HEK293 (cell line): ENCODE measurements at regions not wholly inside any gene's neighbourhood (a gene's known extent, or its start where the extent isn't known, plus 50 kb on each side); places are given as distances from the start of the nearest gene placed in this dataset.

ENCODE experiments used
- CTCF ChIA-PET: fragments of 350-600 bp; formaldehyde crosslinking; extraction: SDS; loops from one replicate; lab custom pipeline; 2021; ENCODE audit warnings: antibody characterized with exemption; lab: Yijun Ruan, JAX
- POLR2A ChIA-PET: fragments of 300-600 bp; formaldehyde crosslinking; extraction: SDS; loops from one replicate; lab custom pipeline; 2020; ENCODE audit warnings: antibody characterized with exemption, inconsistent platforms; lab: Yijun Ruan, JAX
- H3K27ac ChIP-seq: fragments of 200-500 bp; sonication (Bioruptor generic); 2 replicates; pipeline ENCODE4 v1.5.1; 2014; ENCODE audit warnings: low read depth, low read length, control low read depth, inconsistent platforms; ENCODE audit errors: extremely low read depth
- H3K36me3 ChIP-seq, 2 experiments: fragments of 200-500 bp in 1 of 2; sonication (Bioruptor generic) in 1 of 2; 1 replicate in 1 of 2; 2 replicates in 1 of 2; pipeline ENCODE4 v1.5.1; 2014 to 2017; ENCODE audit warnings: inconsistent platforms in 2 of 2, low read length in 2 of 2; ENCODE audit not compliant: control insufficient read depth in 2 of 2, insufficient read depth in 1 of 2
- H3K4me1 ChIP-seq: fragments of 200-500 bp; sonication (Bioruptor generic); 2 replicates; pipeline ENCODE4 v1.5.1; 2014; ENCODE audit warnings: mild to moderate bottlenecking, low read length, inconsistent platforms; ENCODE audit not compliant: control insufficient read depth, insufficient read depth
- H3K4me3 ChIP-seq: 2 replicates; pipeline ENCODE4 v1.5.1; 2011; ENCODE audit warnings: low read depth, mild to moderate bottlenecking, control low read depth, low read length, moderate library complexity
- H3K9me3 ChIP-seq: fragments of 200-500 bp; sonication (Bioruptor generic); 2 replicates; pipeline ENCODE4 v1.5.1; 2014; ENCODE audit warnings: low read depth, low read length, inconsistent platforms; ENCODE audit not compliant: control insufficient read depth, insufficient read depth
- BCL11A ChIP-seq: fragments of 450-650 bp; formaldehyde crosslinking; IDR thresholded peaks from 2 replicates; pipeline ENCODE4 v1.5.1; 2016; ENCODE audit warnings: low read depth, missing biosample characterization, missing genetic modification characterization
- HOXA7 ChIP-seq: sonication (generic); formaldehyde crosslinking; IDR thresholded peaks from 2 replicates; pipeline ENCODE4 v1.8.1; 2022; ENCODE audit warnings: missing genetic modification reagents, borderline replicate concordance
- KLF10 ChIP-seq: fragments of 450-650 bp; IDR thresholded peaks from 2 replicates; pipeline ENCODE4 v1.5.1; 2018; ENCODE audit warnings: missing biosample characterization, mild to moderate bottlenecking, missing genetic modification characterization
- KLF9 ChIP-seq: fragments of 450-650 bp; formaldehyde crosslinking; IDR thresholded peaks from 2 replicates; pipeline ENCODE4 v1.5.1; 2016; ENCODE audit warnings: missing biosample characterization, missing genetic modification characterization, low read depth
- MYNN ChIP-seq: fragments of 450-650 bp; formaldehyde crosslinking; IDR thresholded peaks from 2 replicates; pipeline ENCODE4 v1.5.1; 2016; ENCODE audit warnings: missing biosample characterization, missing genetic modification characterization, borderline replicate concordance
- MZF1 ChIP-seq: fragments of 450-650 bp; formaldehyde crosslinking; IDR thresholded peaks from 2 replicates; pipeline ENCODE4 v1.5.1; 2017; ENCODE audit warnings: missing biosample characterization, missing genetic modification characterization, borderline replicate concordance
- SALL2 ChIP-seq: fragments of 450-650 bp; formaldehyde crosslinking; IDR thresholded peaks from 2 replicates; pipeline ENCODE4 v1.5.0; 2017; ENCODE audit warnings: missing biosample characterization, mild to moderate bottlenecking, missing genetic modification characterization, borderline replicate concordance
- SETDB1 ChIP-seq: IDR thresholded peaks from one replicate; pipeline ENCODE4 v1.6.1; 2017; ENCODE audit warnings: mild to moderate bottlenecking, low read length, moderate library complexity, mixed read lengths; ENCODE audit not compliant: insufficient read length
- SP7 ChIP-seq: fragments of 450-650 bp; formaldehyde crosslinking; IDR thresholded peaks from 2 replicates; pipeline ENCODE4 v1.5.1; 2016; ENCODE audit warnings: missing biosample characterization, missing genetic modification characterization
- ZBTB1 ChIP-seq: fragments of 450-650 bp; formaldehyde crosslinking; IDR thresholded peaks from 2 replicates; pipeline ENCODE4 v1.5.1; 2016; ENCODE audit warnings: missing biosample characterization, missing genetic modification characterization
- ZBTB49 ChIP-seq: fragments of 450-650 bp; formaldehyde crosslinking; IDR thresholded peaks from 2 replicates; pipeline ENCODE4 v1.5.1; 2016; ENCODE audit warnings: missing biosample characterization, missing genetic modification characterization, low read depth
- ZEB2 ChIP-seq: fragments of 450-650 bp; formaldehyde crosslinking; IDR thresholded peaks from 2 replicates; pipeline ENCODE4 v1.5.1; 2016; ENCODE audit warnings: missing biosample characterization, missing genetic modification characterization
- ZNF138 ChIP-seq: fragments of 450-650 bp; formaldehyde crosslinking; IDR thresholded peaks from 2 replicates; pipeline ENCODE4 v1.5.1; 2016; ENCODE audit warnings: missing biosample characterization, missing genetic modification characterization, borderline replicate concordance
- ZNF140 ChIP-seq: fragments of 450-650 bp; formaldehyde crosslinking; IDR thresholded peaks from 2 replicates; pipeline ENCODE4 v1.5.1; 2016; ENCODE audit warnings: missing biosample characterization, missing genetic modification characterization
- ZNF157 ChIP-seq: fragments of 450-650 bp; formaldehyde crosslinking; IDR thresholded peaks from 2 replicates; pipeline ENCODE4 v1.5.1; 2016; ENCODE audit warnings: missing biosample characterization, missing genetic modification characterization
- ZNF184 ChIP-seq: fragments of 450-650 bp; IDR thresholded peaks from 2 replicates; pipeline ENCODE4 v1.5.1; 2018; ENCODE audit warnings: missing biosample characterization, mild to moderate bottlenecking, missing genetic modification characterization
- ZNF311 ChIP-seq: fragments of 450-650 bp; formaldehyde crosslinking; IDR thresholded peaks from 2 replicates; pipeline ENCODE4 v1.5.1; 2017; ENCODE audit warnings: missing biosample characterization, missing genetic modification characterization, borderline replicate concordance
- ZNF426 ChIP-seq: fragments of 450-650 bp; formaldehyde crosslinking; IDR thresholded peaks from 2 replicates; pipeline ENCODE4 v1.5.1; 2017; ENCODE audit warnings: missing biosample characterization, missing genetic modification characterization, mild to moderate bottlenecking, inconsistent platforms, moderate library complexity
- ZNF473 ChIP-seq: fragments of 450-650 bp; formaldehyde crosslinking; IDR thresholded peaks from 2 replicates; pipeline ENCODE4 v1.5.1; 2017; ENCODE audit warnings: missing biosample characterization, missing genetic modification characterization
- ZNF488 ChIP-seq: fragments of 450-650 bp; formaldehyde crosslinking; IDR thresholded peaks from 2 replicates; pipeline ENCODE4 v1.5.1; 2016; ENCODE audit warnings: missing biosample characterization, missing genetic modification characterization
- ZNF580 ChIP-seq: fragments of 450-650 bp; formaldehyde crosslinking; IDR thresholded peaks from 2 replicates; pipeline ENCODE4 v1.5.1; 2016; ENCODE audit warnings: missing biosample characterization, missing genetic modification characterization
- ZNF621 ChIP-seq: fragments of 450-650 bp; formaldehyde crosslinking; IDR thresholded peaks from 2 replicates; pipeline ENCODE4 v1.5.1; 2017; ENCODE audit warnings: missing biosample characterization, missing genetic modification characterization
- ZNF664 ChIP-seq: fragments of 450-650 bp; formaldehyde crosslinking; IDR thresholded peaks from 2 replicates; pipeline ENCODE4 v1.5.1; 2016; ENCODE audit warnings: missing biosample characterization, missing genetic modification characterization
- ZNF670 ChIP-seq: fragments of 450-650 bp; formaldehyde crosslinking; IDR thresholded peaks from 2 replicates; pipeline ENCODE4 v1.5.1; 2016; ENCODE audit warnings: missing biosample characterization, missing genetic modification characterization, low read depth
- ZNF677 ChIP-seq: fragments of 450-650 bp; IDR thresholded peaks from 2 replicates; pipeline ENCODE4 v1.5.0; 2018; ENCODE audit warnings: missing biosample characterization, mild to moderate bottlenecking, missing genetic modification characterization, moderate library complexity
- ZNF776 ChIP-seq: fragments of 450-650 bp; formaldehyde crosslinking; IDR thresholded peaks from 2 replicates; pipeline ENCODE4 v1.5.0; 2017; ENCODE audit warnings: missing biosample characterization, missing genetic modification characterization, borderline replicate concordance
- ZNF792 ChIP-seq: fragments of 450-650 bp; formaldehyde crosslinking; IDR thresholded peaks from 2 replicates; pipeline ENCODE4 v1.5.1; 2016; ENCODE audit warnings: missing biosample characterization, missing genetic modification characterization
- TF ChIP-seq, protein P1 (sequence below): fragments of 450-650 bp; formaldehyde crosslinking; optimal IDR thresholded peaks from 2 replicates; pipeline ENCODE3; 2016; ENCODE audit warnings: missing biosample characterization, mild to moderate bottlenecking, missing genetic modification characterization
- TF ChIP-seq, protein P2 (sequence below): fragments of 450-650 bp; formaldehyde crosslinking; IDR thresholded peaks from 2 replicates; pipeline ENCODE4 v1.5.1; 2017; ENCODE audit warnings: missing biosample characterization, mild to moderate bottlenecking, missing genetic modification characterization, moderate library complexity

- ChIA-PET CTCF (no interaction called here), POLR2A (no interaction called here)
- no peak overlapping the region for H3K27ac ChIP-seq
- no peaks in the 10 kb centered on the region for H3K9me3 ChIP-seq
- no peak for TF ChIP-seq ZNF311 (tag by site-specific recombination)
- TF ChIP-seq ZNF138 (tag by site-specific recombination): no peak
- TF ChIP-seq SETDB1: peak; percentile 70
- TF ChIP-seq, protein P1, sequence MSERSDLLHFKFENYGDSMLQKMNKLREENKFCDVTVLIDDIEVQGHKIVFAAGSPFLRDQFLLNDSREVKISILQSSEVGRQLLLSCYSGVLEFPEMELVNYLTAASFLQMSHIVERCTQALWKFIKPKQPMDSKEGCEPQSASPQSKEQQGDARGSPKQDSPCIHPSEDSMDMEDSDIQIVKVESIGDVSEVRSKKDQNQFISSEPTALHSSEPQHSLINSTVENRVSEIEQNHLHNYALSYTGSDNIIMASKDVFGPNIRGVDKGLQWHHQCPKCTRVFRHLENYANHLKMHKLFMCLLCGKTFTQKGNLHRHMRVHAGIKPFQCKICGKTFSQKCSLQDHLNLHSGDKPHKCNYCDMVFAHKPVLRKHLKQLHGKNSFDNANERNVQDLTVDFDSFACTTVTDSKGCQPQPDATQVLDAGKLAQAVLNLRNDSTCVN (tag by site-specific recombination): no peak
- TF ChIP-seq SALL2 (tag by site-specific recombination): no peak
- no peak for TF ChIP-seq ZNF776 (tag by site-specific recombination)
- TF ChIP-seq ZNF157 (tag by site-specific recombination): no peak
- no peak for TF ChIP-seq ZBTB49
- TF ChIP-seq, protein P2, sequence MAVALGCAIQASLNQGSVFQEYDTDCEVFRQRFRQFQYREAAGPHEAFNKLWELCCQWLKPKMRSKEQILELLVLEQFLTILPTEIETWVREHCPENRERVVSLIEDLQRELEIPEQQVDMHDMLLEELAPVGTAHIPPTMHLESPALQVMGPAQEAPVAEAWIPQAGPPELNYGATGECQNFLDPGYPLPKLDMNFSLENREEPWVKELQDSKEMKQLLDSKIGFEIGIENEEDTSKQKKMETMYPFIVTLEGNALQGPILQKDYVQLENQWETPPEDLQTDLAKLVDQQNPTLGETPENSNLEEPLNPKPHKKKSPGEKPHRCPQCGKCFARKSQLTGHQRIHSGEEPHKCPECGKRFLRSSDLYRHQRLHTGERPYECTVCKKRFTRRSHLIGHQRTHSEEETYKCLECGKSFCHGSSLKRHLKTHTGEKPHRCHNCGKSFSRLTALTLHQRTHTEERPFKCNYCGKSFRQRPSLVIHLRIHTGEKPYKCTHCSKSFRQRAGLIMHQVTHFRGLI (tag by site-specific recombination): no peak
- no peak for TF ChIP-seq KLF10 (tag by site-specific recombination)
- no peak for TF ChIP-seq ZEB2 (tag by site-specific recombination)
- no peak for TF ChIP-seq ZNF140 (tag by site-specific recombination)
- TF ChIP-seq MYNN (tag by site-specific recombination): no peak
- TF ChIP-seq ZNF580 (tag by site-specific recombination): 0 out of 2 replicates have a peak, but pooled peaks have one; percentile 16
- no peak for TF ChIP-seq ZNF664 (tag by site-specific recombination)
- TF ChIP-seq KLF9 (tag by site-specific recombination): no peak
- TF ChIP-seq, all 188 proteins: peak for 2
- Histone ChIP-seq H3K4me1 (no peaks in the 10 kb centered on the region), H3K4me3 (no peak overlapping the region), H3K36me3 (no peaks in the 10 kb centered on the region)
Observed at GRCh38 chr14:94970941-94971730, 186.2 kb downstream of the DICER1 start.

DNA sequence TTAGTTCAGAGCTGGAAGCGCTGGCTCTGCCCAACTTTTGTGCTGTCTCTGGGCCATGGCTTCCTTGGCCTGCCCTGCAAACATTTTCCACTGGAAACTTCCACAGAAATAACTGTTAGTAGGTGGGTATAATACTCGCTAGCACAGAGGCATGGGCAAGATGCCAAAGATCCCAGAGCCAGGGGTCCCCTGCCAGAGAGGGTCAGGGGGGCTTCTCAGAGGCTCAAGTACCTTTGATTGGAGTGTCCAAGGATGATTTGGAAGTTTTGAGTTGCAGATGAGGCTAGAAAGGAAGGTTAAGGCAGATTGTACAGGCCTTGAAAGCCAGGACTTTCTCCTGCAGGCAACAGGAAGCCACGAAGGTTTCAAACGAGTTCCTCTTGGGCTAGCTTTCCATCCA lies 187.6 kb downstream of the DICER1 start:
- H3K9me3 ChIP-seq: no peaks in the 10 kb centered on the region
- H3K4me1 ChIP-seq: no peaks in the 10 kb centered on the region
- no peak overlapping the region for H3K4me3 ChIP-seq
- ChIA-PET POLR2A (no interaction called here), CTCF (interaction anchor here (1.2 kb wide), 1 partner anchor 220 kb away, joined by 3 read pairs; no protein-coding TSS in a partner anchor)
- no peak overlapping the region for H3K27ac ChIP-seq
- no peaks in the 10 kb centered on the region for H3K36me3 ChIP-seq
- TF ChIP-seq ZNF473 (tag by site-specific recombination) (no peak), ZBTB1 (tag by site-specific recombination) (no peak), ZNF426 (tag by site-specific recombination) (no peak), ZNF670 (tag by site-specific recombination) (no peak), MZF1 (tag by site-specific recombination) (no peak), ZNF580 (tag by site-specific recombination) (no peak), ZNF488 (tag by site-specific recombination) (no peak), SP7 (tag by site-specific recombination) (no peak), HOXA7 (no peak), ZNF677 (tag by site-specific recombination) (no peak), BCL11A (tag by site-specific recombination) (no peak), ZNF184 (no peak), ZNF621 (tag by site-specific recombination) (no peak), ZNF792 (tag by site-specific recombination) (no peak)
